ENCODE measurements at regions not wholly inside any gene's neighbourhood (a gene's known extent, or its start where the extent isn't known, plus 50 kb on each side); places are given as distances from the start of the nearest gene placed in this dataset.

DNA sequence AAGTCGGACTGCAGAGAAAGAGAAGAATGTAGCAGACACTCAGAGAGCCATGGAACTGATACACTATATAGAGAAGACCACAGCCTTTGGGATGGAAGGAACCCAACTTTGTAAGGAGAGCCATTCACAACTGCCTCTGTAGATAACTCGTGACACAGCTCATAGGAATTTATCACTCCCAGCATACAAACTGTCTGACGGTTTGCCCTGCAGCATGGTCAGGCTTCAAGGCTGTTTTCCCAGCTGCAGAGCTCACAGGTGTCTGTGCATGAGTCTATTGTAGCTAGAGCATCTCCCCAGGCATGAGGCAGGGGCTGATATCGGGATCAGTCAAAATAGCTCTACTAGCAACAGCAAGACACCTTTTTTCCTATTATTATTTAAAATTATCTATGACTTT is 130.5 kb upstream of the DTNBP1 start:
- TF ChIP-seq, protein P1, sequence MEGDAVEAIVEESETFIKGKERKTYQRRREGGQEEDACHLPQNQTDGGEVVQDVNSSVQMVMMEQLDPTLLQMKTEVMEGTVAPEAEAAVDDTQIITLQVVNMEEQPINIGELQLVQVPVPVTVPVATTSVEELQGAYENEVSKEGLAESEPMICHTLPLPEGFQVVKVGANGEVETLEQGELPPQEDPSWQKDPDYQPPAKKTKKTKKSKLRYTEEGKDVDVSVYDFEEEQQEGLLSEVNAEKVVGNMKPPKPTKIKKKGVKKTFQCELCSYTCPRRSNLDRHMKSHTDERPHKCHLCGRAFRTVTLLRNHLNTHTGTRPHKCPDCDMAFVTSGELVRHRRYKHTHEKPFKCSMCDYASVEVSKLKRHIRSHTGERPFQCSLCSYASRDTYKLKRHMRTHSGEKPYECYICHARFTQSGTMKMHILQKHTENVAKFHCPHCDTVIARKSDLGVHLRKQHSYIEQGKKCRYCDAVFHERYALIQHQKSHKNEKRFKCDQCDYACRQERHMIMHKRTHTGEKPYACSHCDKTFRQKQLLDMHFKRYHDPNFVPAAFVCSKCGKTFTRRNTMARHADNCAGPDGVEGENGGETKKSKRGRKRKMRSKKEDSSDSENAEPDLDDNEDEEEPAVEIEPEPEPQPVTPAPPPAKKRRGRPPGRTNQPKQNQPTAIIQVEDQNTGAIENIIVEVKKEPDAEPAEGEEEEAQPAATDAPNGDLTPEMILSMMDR (IDR thresholded peaks at IDR 0.05; ENCODE audit: insufficient read depth, low read length), result no peak
- TF ChIP-seq SPI1 (IDR thresholded peaks at IDR 0.05; ENCODE audit: borderline replicate concordance, low read depth) (no peak), POLR2AphosphoS5 (IDR thresholded peaks at IDR 0.05; ENCODE audit: low read depth) (no peak)

Data from HL-60 (cell line).